ENCODE measurements at regions not wholly inside any gene's neighbourhood (a gene's known extent, or its start where the extent isn't known, plus 50 kb on each side); places are given as distances from the start of the nearest gene placed in this dataset.
"Not testable (repeated sequence)": the region's sequence is repeated elsewhere in the genome, so short reads cannot be mapped to it uniquely, and the experiment has no call there.

DNA sequence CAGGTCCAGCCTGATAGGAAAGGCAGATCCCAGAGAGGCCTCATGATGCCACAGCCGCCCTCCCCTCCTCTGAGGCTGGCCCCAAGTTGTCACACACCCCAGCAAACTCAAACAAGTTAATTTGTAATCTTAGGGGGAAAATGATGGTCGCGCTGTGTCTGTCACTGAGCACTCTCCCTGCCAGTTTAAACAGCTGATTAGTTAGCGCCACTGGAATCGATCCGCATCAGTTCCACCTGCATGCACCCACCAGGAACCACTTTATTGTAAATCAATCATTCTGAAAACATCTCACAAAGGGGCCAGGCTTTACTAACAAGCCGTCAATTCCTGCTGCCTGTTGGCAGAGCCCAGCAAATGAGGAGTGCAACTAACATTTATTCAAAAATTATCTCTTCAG, 870.9 kb downstream of the KCNMA1 start:
- Histone ChIP-seq H3K9me3 (ENCODE audit: control insufficient read depth, low read depth, low read length) (no peaks in the 10 kb centered on the region), H3K4me3 (ENCODE audit: low read length) (no peak overlapping the region), H3K4me1 (ENCODE audit: control insufficient read depth, low read depth, low read length) (no peaks in the 10 kb centered on the region), H3K27ac (ENCODE audit: low read length) (no peak overlapping the region), H3K9ac (ENCODE audit: low read length) (no peak overlapping the region), H3K36me3 (ENCODE audit: control insufficient read depth, low read depth, low read length) (no peaks in the 10 kb centered on the region), H3K27me3 (ENCODE audit: control insufficient read depth, insufficient read depth, low read length) (no peaks in the 10 kb centered on the region)

- H3K27ac ChIP-seq (ENCODE audit: low read length); H3K36me3 ChIP-seq (ENCODE audit: control insufficient read depth, low read depth, low read length); H3K27me3 ChIP-seq (ENCODE audit: control insufficient read depth, insufficient read depth, low read length): not testable (repeated sequence)
These were observed 872.7 kb downstream of the KCNMA1 start for GRCh38 chr10:76764921-76765320.

GRCh38 chr10:76764177-76764576, 873.4 kb downstream of the KCNMA1 start:
- H3K4me1 ChIP-seq (ENCODE audit: control insufficient read depth, low read depth, low read length) = no peaks in the 10 kb centered on the region
- no peak overlapping the region for H3K27ac ChIP-seq (ENCODE audit: low read length)
- H3K4me3 ChIP-seq (ENCODE audit: low read length) = no peak overlapping the region
- H3K9ac ChIP-seq (ENCODE audit: low read length) = no peak overlapping the region
- H3K36me3 ChIP-seq (ENCODE audit: control insufficient read depth, low read depth, low read length) = no peaks in the 10 kb centered on the region
- no peaks in the 10 kb centered on the region for H3K27me3 ChIP-seq (ENCODE audit: control insufficient read depth, insufficient read depth, low read length)
- no peaks in the 10 kb centered on the region for H3K9me3 ChIP-seq (ENCODE audit: control insufficient read depth, low read depth, low read length)

More at GRCh38 chr10:76764921-76765320, 872.7 kb downstream of the KCNMA1 start:
- not testable (repeated sequence) for H3K4me1 ChIP-seq (ENCODE audit: control insufficient read depth, low read depth, low read length); H3K9me3 ChIP-seq (ENCODE audit: control insufficient read depth, low read depth, low read length); H3K9ac ChIP-seq (ENCODE audit: low read length); H3K4me3 ChIP-seq (ENCODE audit: low read length)

DNA sequence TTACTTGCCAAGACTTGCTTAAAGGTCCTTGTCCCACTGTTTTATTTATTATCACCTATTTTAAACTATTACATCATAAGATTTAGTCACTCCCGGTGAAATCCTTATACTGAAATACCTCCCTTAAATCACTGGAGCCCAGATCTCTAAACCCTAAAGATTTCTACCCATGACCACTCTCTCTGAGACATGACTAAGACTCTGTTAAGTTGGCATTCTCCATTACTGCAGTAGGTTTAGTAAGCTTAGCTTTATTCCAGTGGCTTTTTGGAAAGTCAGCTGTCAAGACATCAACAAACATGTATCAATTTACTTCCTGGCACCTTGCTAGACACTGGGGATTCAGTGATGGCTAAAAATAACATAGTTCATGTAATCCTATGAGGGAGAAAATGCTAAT, 874.2 kb downstream of the KCNMA1 start:
- H3K36me3 ChIP-seq (ENCODE audit: control insufficient read depth, low read depth, low read length) = no peaks in the 10 kb centered on the region
- H3K27ac ChIP-seq (ENCODE audit: low read length) = no peak overlapping the region
- H3K9me3 ChIP-seq (ENCODE audit: control insufficient read depth, low read depth, low read length) = no peaks in the 10 kb centered on the region
- H3K9ac ChIP-seq (ENCODE audit: low read length) = no peak overlapping the region
- no peak overlapping the region for H3K4me3 ChIP-seq (ENCODE audit: low read length)
- H3K27me3 ChIP-seq (ENCODE audit: control insufficient read depth, insufficient read depth, low read length) = no peaks in the 10 kb centered on the region
- H3K4me1 ChIP-seq (ENCODE audit: control insufficient read depth, low read depth, low read length) = no peaks in the 10 kb centered on the region

DNA sequence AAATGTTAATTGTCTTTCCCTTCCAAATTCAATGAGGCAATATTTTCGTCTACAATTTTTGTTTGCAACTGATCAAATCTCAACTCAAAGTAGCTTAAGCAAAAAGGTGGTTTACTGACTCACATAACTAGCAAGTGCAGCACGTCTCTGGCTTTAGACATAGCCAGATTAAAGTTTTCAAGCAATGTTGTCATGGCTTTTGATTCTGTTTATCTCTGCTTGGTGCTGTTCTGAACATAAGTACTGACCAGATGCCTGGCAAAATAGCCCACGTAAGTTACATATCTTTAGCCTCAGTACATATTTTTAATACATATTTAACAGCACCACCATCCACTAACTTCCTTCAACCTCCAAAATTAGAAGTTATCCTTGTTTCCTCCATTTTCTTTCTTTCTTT, 877.9 kb downstream of the KCNMA1 start:
- no peak overlapping the region for H3K27ac ChIP-seq (ENCODE audit: low read length)

GRCh38 chr10:76743169-76743568, 894.4 kb downstream of the KCNMA1 start:
- H3K27me3 ChIP-seq (ENCODE audit: control insufficient read depth, insufficient read depth, low read length) = no peaks in the 10 kb centered on the region
- H3K36me3 ChIP-seq (ENCODE audit: control insufficient read depth, low read depth, low read length) = no peaks in the 10 kb centered on the region
- no peak overlapping the region for H3K9ac ChIP-seq (ENCODE audit: low read length)
- H3K9me3 ChIP-seq (ENCODE audit: control insufficient read depth, low read depth, low read length) = no peaks in the 10 kb centered on the region
- no peaks in the 10 kb centered on the region for H3K4me1 ChIP-seq (ENCODE audit: control insufficient read depth, low read depth, low read length)
- no peak overlapping the region for H3K4me3 ChIP-seq (ENCODE audit: low read length)
- H3K27ac ChIP-seq (ENCODE audit: low read length) = no peak overlapping the region

More for the DNA sequence above, 877.9 kb downstream of the KCNMA1 start:
- H3K27me3 ChIP-seq (ENCODE audit: control insufficient read depth, insufficient read depth, low read length) = no peaks in the 10 kb centered on the region
- no peak overlapping the region for H3K4me3 ChIP-seq (ENCODE audit: low read length)
- H3K4me1 ChIP-seq (ENCODE audit: control insufficient read depth, low read depth, low read length) = no peaks in the 10 kb centered on the region
- H3K36me3 ChIP-seq (ENCODE audit: control insufficient read depth, low read depth, low read length) = no peaks in the 10 kb centered on the region
- H3K9ac ChIP-seq (ENCODE audit: low read length) = no peak overlapping the region
- no peaks in the 10 kb centered on the region for H3K9me3 ChIP-seq (ENCODE audit: control insufficient read depth, low read depth, low read length)

GRCh38 chr10:76740514-76740913, 897.1 kb downstream of the KCNMA1 start:
- Histone ChIP-seq H3K9ac (ENCODE audit: low read length) (no peak overlapping the region), H3K4me1 (ENCODE audit: control insufficient read depth, low read depth, low read length) (no peaks in the 10 kb centered on the region), H3K4me3 (ENCODE audit: low read length) (no peak overlapping the region), H3K27me3 (ENCODE audit: control insufficient read depth, insufficient read depth, low read length) (no peaks in the 10 kb centered on the region), H3K27ac (ENCODE audit: low read length) (no peak overlapping the region), H3K36me3 (ENCODE audit: control insufficient read depth, low read depth, low read length) (no peaks in the 10 kb centered on the region), H3K9me3 (ENCODE audit: control insufficient read depth, low read depth, low read length) (no peaks in the 10 kb centered on the region)

DNA sequence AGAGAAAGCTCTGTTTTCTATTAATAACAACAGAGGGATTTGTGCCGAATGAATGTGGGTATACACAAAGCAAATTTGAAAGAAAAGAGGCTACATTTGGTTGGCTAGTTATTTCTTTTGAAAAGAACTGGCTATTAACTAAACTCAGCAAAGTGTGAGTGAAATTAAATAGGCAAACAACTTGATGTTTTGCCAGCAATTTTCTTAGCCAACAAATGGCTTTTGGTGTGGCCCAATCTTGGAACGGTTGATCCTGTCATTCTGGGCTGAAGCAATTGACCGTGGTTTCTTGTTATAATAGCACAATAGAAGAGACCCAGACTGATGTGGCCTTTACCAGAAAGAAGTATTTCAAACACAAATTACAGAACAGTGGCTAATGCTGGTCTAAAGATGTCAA, 898.6 kb downstream of the KCNMA1 start:
- no peaks in the 10 kb centered on the region for H3K9me3 ChIP-seq (ENCODE audit: control insufficient read depth, low read depth, low read length)
- no peak overlapping the region for H3K9ac ChIP-seq (ENCODE audit: low read length)
- H3K36me3 ChIP-seq (ENCODE audit: control insufficient read depth, low read depth, low read length) = no peaks in the 10 kb centered on the region
- no peak overlapping the region for H3K27ac ChIP-seq (ENCODE audit: low read length)
- no peak overlapping the region for H3K4me3 ChIP-seq (ENCODE audit: low read length)
- H3K4me1 ChIP-seq (ENCODE audit: control insufficient read depth, low read depth, low read length) = no peaks in the 10 kb centered on the region
- no peaks in the 10 kb centered on the region for H3K27me3 ChIP-seq (ENCODE audit: control insufficient read depth, insufficient read depth, low read length)

DNA sequence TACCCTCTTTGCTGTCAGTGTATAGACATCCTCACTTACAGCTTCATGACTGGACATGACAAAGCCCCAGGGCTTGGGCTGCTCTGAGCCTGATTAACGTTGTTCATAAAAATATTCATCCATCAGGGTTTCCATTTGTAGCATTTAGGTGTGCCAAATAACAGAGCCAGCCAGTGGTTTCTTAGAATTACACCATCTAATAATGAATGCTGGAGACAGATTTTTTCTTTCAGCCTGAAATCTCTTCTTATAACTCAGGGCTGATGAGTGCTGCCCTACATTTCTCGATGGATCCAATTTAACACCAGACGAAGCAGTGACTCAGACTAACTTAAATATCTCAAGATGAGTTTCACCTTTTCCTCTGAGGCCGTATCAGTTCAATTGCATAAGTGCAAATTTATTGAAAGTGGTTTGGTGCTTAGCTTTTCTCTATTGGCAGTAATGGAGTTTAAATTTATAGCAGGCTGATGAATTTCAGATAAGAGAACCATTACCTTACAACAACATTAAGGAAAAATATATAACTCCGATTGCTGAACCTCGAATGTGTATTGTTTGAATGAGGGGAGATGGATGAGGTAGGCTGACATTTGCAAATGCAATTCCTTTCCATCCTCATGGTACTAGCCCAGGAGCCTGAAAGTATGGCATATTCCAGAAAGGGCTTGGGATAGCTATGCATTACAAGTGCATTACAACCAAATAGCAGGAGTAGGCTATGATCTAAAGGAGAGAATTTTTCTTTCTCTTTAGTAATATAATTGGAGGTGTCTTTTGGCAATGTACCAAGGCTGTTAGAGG, 900.6 kb downstream of the KCNMA1 start:
- Histone ChIP-seq H3K4me1 (ENCODE audit: control insufficient read depth, low read depth, low read length) (no peaks in the 10 kb centered on the region), H3K9me3 (ENCODE audit: control insufficient read depth, low read depth, low read length) (no peaks in the 10 kb centered on the region), H3K4me3 (ENCODE audit: low read length) (no peak overlapping the region), H3K27me3 (ENCODE audit: control insufficient read depth, insufficient read depth, low read length) (no peaks in the 10 kb centered on the region), H3K36me3 (ENCODE audit: control insufficient read depth, low read depth, low read length) (no peaks in the 10 kb centered on the region), H3K27ac (ENCODE audit: low read length) (no peak overlapping the region), H3K9ac (ENCODE audit: low read length) (no peak overlapping the region)

DNA sequence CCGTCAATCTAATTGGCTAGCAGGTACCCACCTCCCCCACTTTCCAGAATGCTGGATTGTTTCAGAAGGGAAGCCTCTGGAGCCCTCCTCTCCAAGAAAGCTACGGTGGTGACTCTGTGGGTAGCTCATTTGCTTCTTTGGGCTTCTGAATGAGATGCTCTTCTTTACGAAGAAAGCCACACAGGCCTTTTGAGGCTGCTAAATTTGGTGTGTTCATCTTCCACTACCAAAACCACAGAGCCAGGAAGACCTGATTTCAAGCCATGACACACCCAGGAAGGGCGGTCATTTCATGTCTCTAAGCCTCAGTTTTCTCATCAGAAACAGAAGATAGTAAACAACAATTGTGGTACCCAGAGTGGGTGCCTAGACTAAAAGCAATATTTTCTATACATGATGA, 901.2 kb downstream of the KCNMA1 start:
- no peaks in the 10 kb centered on the region for H3K27me3 ChIP-seq (ENCODE audit: control insufficient read depth, insufficient read depth, low read length)
- H3K9me3 ChIP-seq (ENCODE audit: control insufficient read depth, low read depth, low read length) = no peaks in the 10 kb centered on the region
- no peak overlapping the region for H3K9ac ChIP-seq (ENCODE audit: low read length)
- no peak overlapping the region for H3K27ac ChIP-seq (ENCODE audit: low read length)
- no peaks in the 10 kb centered on the region for H3K4me1 ChIP-seq (ENCODE audit: control insufficient read depth, low read depth, low read length)
- H3K36me3 ChIP-seq (ENCODE audit: control insufficient read depth, low read depth, low read length) = no peaks in the 10 kb centered on the region
- no peak overlapping the region for H3K4me3 ChIP-seq (ENCODE audit: low read length)

DNA sequence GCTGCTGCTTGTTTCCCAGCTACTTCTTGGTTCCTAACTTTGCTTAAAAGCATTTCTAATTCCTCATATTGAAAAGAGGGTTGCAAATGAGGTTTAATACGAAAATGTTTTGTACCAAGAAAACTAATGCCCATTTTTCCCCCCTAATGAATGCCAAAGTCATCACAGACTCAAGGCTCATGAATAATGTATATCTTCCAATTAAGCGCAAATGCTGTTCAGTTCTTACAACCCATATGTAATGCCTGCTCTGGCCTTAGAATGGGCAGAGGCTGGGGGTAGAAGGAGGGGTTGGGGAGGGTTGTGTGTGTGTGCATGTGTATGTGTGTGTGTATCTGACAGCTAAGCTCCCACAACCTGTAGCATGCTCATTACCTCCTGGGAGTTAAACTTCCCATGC, 901.7 kb downstream of the KCNMA1 start:
- no peaks in the 10 kb centered on the region for H3K9me3 ChIP-seq (ENCODE audit: control insufficient read depth, low read depth, low read length)
- H3K36me3 ChIP-seq (ENCODE audit: control insufficient read depth, low read depth, low read length) = no peaks in the 10 kb centered on the region
- H3K9ac ChIP-seq (ENCODE audit: low read length) = no peak overlapping the region
- no peaks in the 10 kb centered on the region for H3K27me3 ChIP-seq (ENCODE audit: control insufficient read depth, insufficient read depth, low read length)
- no peak overlapping the region for H3K27ac ChIP-seq (ENCODE audit: low read length)
- H3K4me1 ChIP-seq (ENCODE audit: control insufficient read depth, low read depth, low read length) = no peaks in the 10 kb centered on the region
- H3K4me3 ChIP-seq (ENCODE audit: low read length) = no peak overlapping the region

GRCh38 chr10:76733441-76733936, 904.1 kb downstream of the KCNMA1 start:
- no peak overlapping the region for H3K9ac ChIP-seq (ENCODE audit: low read length)
- no peak overlapping the region for H3K4me3 ChIP-seq (ENCODE audit: low read length)
- no peak overlapping the region for H3K27ac ChIP-seq (ENCODE audit: low read length)
- no peaks in the 10 kb centered on the region for H3K9me3 ChIP-seq (ENCODE audit: control insufficient read depth, low read depth, low read length)
- H3K27me3 ChIP-seq (ENCODE audit: control insufficient read depth, insufficient read depth, low read length) = no peaks in the 10 kb centered on the region
- no peaks in the 10 kb centered on the region for H3K36me3 ChIP-seq (ENCODE audit: control insufficient read depth, low read depth, low read length)
- no peaks in the 10 kb centered on the region for H3K4me1 ChIP-seq (ENCODE audit: control insufficient read depth, low read depth, low read length)

All from iPS-18a (cell line).